ENCODE measurements at regions not wholly inside any gene's neighbourhood (a gene's known extent, or its start where the extent isn't known, plus 50 kb on each side); places are given as distances from the start of the nearest gene placed in this dataset.

DNA sequence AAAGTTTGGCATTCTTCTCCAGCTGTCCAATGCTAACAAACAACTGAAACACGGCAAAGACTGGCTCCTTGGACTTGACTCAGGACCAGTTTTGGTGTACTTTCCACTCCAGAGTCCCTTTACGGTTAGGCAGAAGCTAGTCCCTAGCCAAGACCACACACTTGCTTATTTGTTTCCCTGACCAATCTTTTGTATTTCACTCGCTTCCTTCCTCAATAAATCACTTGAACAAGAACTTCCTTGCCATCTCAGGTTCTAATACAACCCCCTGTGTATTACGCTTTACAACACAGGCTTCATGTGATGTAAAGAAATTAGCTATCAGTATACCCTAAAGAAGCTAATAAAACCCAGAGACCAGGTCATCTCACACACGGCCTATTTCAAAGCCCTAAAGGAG lies 947.5 kb upstream of the CTNND2 start:
- Histone ChIP-seq H3K27me3 (ENCODE audit: insufficient read depth in 3 of 3, low read length in 2 of 3) (no peaks in the 10 kb centered on the region), H3K27ac (no peak overlapping the region), H3K4me3 (no peak overlapping the region), H3K9me3 (no peaks in the 10 kb centered on the region), H3K4me1 (no peaks in the 10 kb centered on the region), H3K36me3 (ENCODE audit: insufficient read depth in 1 of 2, low read depth in 1 of 2) (no peaks in the 10 kb centered on the region)
- ATAC-seq (no peak), DNase-seq (no peak)
- intact Hi-C loops (cut with DNase I), result no loop called here
- TF ChIP-seq, protein P1, sequence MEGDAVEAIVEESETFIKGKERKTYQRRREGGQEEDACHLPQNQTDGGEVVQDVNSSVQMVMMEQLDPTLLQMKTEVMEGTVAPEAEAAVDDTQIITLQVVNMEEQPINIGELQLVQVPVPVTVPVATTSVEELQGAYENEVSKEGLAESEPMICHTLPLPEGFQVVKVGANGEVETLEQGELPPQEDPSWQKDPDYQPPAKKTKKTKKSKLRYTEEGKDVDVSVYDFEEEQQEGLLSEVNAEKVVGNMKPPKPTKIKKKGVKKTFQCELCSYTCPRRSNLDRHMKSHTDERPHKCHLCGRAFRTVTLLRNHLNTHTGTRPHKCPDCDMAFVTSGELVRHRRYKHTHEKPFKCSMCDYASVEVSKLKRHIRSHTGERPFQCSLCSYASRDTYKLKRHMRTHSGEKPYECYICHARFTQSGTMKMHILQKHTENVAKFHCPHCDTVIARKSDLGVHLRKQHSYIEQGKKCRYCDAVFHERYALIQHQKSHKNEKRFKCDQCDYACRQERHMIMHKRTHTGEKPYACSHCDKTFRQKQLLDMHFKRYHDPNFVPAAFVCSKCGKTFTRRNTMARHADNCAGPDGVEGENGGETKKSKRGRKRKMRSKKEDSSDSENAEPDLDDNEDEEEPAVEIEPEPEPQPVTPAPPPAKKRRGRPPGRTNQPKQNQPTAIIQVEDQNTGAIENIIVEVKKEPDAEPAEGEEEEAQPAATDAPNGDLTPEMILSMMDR (IDR thresholded peaks at IDR 0.05), result no peak
- 39 to 45% (median 42%) methylated on average over 5 of the region's 5 CpGs for WGBS, 3 donors

DNA sequence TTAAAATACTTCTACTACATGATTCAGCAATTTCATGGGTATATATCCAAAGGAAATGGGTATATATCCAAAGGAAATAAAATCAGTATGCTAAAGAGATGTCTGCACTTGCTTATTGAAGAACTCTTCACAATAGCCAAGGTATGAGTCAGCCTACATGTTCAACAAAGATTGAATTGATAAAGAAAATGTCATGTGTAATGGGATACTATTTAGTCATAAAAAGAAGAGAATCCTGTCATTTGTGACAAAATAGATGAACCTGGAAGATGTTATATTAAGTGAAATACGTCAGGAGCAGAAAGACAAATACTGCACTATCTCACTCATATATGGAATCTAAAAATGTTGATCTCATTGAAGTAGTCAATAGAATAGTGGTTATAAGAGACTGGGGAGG lies 944.5 kb upstream of the CTNND2 start:
- TF ChIP-seq, protein P1 (IDR thresholded peaks at IDR 0.05), result no peak
- Histone ChIP-seq H3K27me3 (ENCODE audit: insufficient read depth in 3 of 3, low read length in 2 of 3) (no peaks in the 10 kb centered on the region), H3K36me3 (ENCODE audit: insufficient read depth in 1 of 2, low read depth in 1 of 2) (no peaks in the 10 kb centered on the region), H3K9me3 (no peaks in the 10 kb centered on the region), H3K27ac (no peak overlapping the region), H3K4me1 (no peaks in the 10 kb centered on the region), H3K4me3 (no peak overlapping the region)
- ATAC-seq (no peak), DNase-seq (no peak)
- WGBS, 3 donors, result 68 to 90% (median 83%) methylated on average over 1 of the region's 1 CpG
- intact Hi-C loops (cut with DNase I), result no loop called here

- WGBS, 3 donors, result 79 to 81% (median 79%) methylated on average over 5 of the region's 5 CpGs
- Histone ChIP-seq H3K4me1 (no peaks in the 10 kb centered on the region), H3K27ac (no peak overlapping the region), H3K4me3 (no peak overlapping the region), H3K36me3 (ENCODE audit: insufficient read depth in 1 of 2, low read depth in 1 of 2) (no peaks in the 10 kb centered on the region), H3K27me3 (ENCODE audit: insufficient read depth in 3 of 3, low read length in 2 of 3) (no peaks in the 10 kb centered on the region), H3K9me3 (no peaks in the 10 kb centered on the region)
- no peak for DNase-seq
- TF ChIP-seq, protein P1 (IDR thresholded peaks at IDR 0.05), result no peak
- no peak for ATAC-seq
- intact Hi-C loops (cut with DNase I), result no loop called here
Measured at GRCh38 chr5:12845549-12846159, 941.4 kb upstream of the CTNND2 start.

- no peak overlapping the region for H3K27ac ChIP-seq
- ATAC-seq (no peak), DNase-seq (no peak)
- no peaks in the 10 kb centered on the region for H3K4me1 ChIP-seq
- no peaks in the 10 kb centered on the region for H3K27me3 ChIP-seq (ENCODE audit: insufficient read depth in 3 of 3, low read length in 2 of 3)
- no peak overlapping the region for H3K4me3 ChIP-seq
- WGBS, 3 donors, result 53 to 64% (median 57%) methylated on average over 4 of the region's 4 CpGs
- no peaks in the 10 kb centered on the region for H3K36me3 ChIP-seq (ENCODE audit: insufficient read depth in 1 of 2, low read depth in 1 of 2)
- TF ChIP-seq, protein P1 (IDR thresholded peaks at IDR 0.05), result no peak
- intact Hi-C loops (cut with DNase I), result no loop called here
- H3K9me3 ChIP-seq, result no peaks in the 10 kb centered on the region
Measured at GRCh38 chr5:12840972-12841371, 936.7 kb upstream of the CTNND2 start.

DNA sequence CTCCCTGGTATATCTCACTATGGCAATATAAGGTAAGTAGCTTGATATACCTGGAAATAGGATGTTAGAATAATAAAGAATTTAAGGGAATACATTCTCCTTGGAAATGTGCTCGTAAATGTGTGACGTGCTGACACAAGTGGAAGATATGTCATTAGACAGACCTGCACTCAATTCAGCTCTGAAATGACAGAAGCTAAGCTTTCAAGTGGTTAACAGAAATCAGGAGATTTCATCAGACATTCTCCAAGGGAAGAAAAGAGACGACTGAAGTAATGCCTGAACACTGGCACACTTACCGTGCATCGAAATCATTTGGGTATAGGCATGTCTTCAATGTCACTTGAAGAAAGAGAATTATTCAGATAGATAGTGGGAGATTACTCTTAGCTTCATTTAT lies 933.3 kb upstream of the CTNND2 start:
- intact Hi-C loops (cut with DNase I), result no loop called here
- H3K27me3 ChIP-seq (ENCODE audit: insufficient read depth in 3 of 3, low read length in 2 of 3), result no peaks in the 10 kb centered on the region
- H3K9me3 ChIP-seq, result no peaks in the 10 kb centered on the region
- WGBS, 3 donors, result 78 to 79% (median 78%) methylated on average over 5 of the region's 5 CpGs
- no peak overlapping the region for H3K27ac ChIP-seq
- DNase-seq (no peak), ATAC-seq (no peak)
- H3K4me1 ChIP-seq, result no peaks in the 10 kb centered on the region
- TF ChIP-seq, protein P1 (IDR thresholded peaks at IDR 0.05), result no peak
- no peak overlapping the region for H3K4me3 ChIP-seq
- H3K36me3 ChIP-seq (ENCODE audit: insufficient read depth in 1 of 2, low read depth in 1 of 2), result no peaks in the 10 kb centered on the region
